Sigmoid colon (tissue), 6 donors: ENCODE measurements at regions not wholly inside any gene's neighbourhood (a gene's known extent, or its start where the extent isn't known, plus 50 kb on each side); places are given as distances from the start of the nearest gene placed in this dataset.

Experiments
- DNase-seq: peaks from one replicate; pipeline ENCODE4 v3.0.0-alpha.2; 2019
- H3K27ac ChIP-seq, 4 donors: fragments of 200-600 bp; sonication (generic); one replicate each; pipeline ENCODE4 v1.5.1; 2016 to 2019; ENCODE audit warnings: mild to moderate bottlenecking in 1 of 4
- H3K27me3 ChIP-seq, 3 donors: fragments of 200-600 bp; sonication (generic); one replicate each; pipeline ENCODE4 v1.5.1; 2019; ENCODE audit warnings: mild to moderate bottlenecking in 1 of 3
- H3K36me3 ChIP-seq, 4 donors: fragments of 200-600 bp; sonication (generic); one replicate each; pipeline ENCODE4 v1.5.1; 2016 to 2019
- H3K4me1 ChIP-seq, 4 donors: fragments of 200-600 bp; sonication (generic); one replicate each; pipeline ENCODE4 v1.5.1; 2017 to 2019
- H3K4me3 ChIP-seq, 4 donors: fragments of 200-600 bp; sonication (generic); one replicate each; pipeline ENCODE4 v1.5.1; 2017 to 2019; ENCODE audit warnings: mild to moderate bottlenecking in 2 of 4, moderate library complexity in 1 of 4
- H3K9me3 ChIP-seq, 4 donors: fragments of 200-600 bp in 3 of 4; sonication (generic) in 3 of 4; one replicate each; pipeline versions ENCODE4 v1.5.1 to v1.6.1; 2013 to 2019
- EP300 ChIP-seq, 4 donors: sonication (generic); formaldehyde crosslinking; IDR thresholded peaks; one replicate each; pipeline ENCODE4 v1.6.1; 2017; ENCODE audit warnings: antibody characterized with exemption in 4 of 4
- POLR2A ChIP-seq, 2 donors: fragments of 450-650 bp; IDR thresholded peaks; one replicate each; pipeline ENCODE4 v1.6.1; 2016; ENCODE audit warnings: antibody characterized with exemption in 2 of 2, mild to moderate bottlenecking in 2 of 2, moderate library complexity in 2 of 2
- POLR2AphosphoS5 ChIP-seq, 4 donors: sonication (generic); formaldehyde crosslinking; IDR thresholded peaks; one replicate each; pipeline ENCODE4 v1.6.1; 2017; ENCODE audit warnings: antibody characterized with exemption in 4 of 4
- WGBS, 2 donors: extraction: QIAGEN DNeasy Blood & Tissue Kit; methylation state at CpG; one replicate each; pipeline ENCODE4 v1.1.7; 2013; 5-methylcytosine and 5-hydroxymethylcytosine counted together
- intact Hi-C: fragments of 100-400 bp; cut with DNase I; formaldehyde crosslinking; loops from one replicate; pipeline ENCODE4 v1.15.1; 2023
- TF ChIP-seq, protein P1 (sequence below), 4 experiments: fragments of 450-650 bp in 3 of 4; fragments of 200-600 bp in 1 of 4; IDR thresholded peaks; one replicate each; pipeline ENCODE4 v1.5.1; 2016 to 2019; ENCODE audit warnings: antibody characterized with exemption in 4 of 4, mild to moderate bottlenecking in 3 of 4, moderate library complexity in 2 of 4
- donor health status: healthy with polysubstance abuse.
- donor health status: healthy.

DNA sequence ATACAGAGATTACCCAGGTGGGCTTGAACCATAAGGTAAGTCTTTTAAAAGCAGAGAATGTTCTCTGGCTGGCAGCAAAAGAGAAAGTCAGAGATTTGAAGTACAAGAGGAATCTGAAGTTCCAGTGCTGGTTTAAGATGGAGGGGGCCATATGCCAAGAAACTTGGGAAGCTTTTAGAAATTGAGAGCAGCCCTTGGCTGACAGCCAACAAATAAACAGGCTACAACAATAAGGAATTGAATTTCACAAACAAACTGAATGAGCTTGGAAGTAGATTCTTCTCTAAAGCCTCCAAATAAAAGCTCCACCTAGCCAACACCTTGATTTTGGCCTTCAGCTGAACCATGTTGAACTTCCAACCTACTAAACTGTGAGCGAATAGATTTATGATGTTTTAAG, 85.7 kb downstream of the TRIM42 start:
- Histone ChIP-seq H3K27me3 (no peaks in the 10 kb centered on the region), H3K27ac (no peak overlapping the region), H3K4me1 (no peaks in the 10 kb centered on the region), H3K36me3 (no peaks in the 10 kb centered on the region), H3K4me3 (no peak overlapping the region), H3K9me3 (no peaks in the 10 kb centered on the region)
- 68 to 82% methylated on average over 1 of the region's 1 CpG for WGBS, 2 donors
- DNase-seq, result no peak
- TF ChIP-seq POLR2AphosphoS5 (IDR thresholded peaks at IDR 0.05), result no peak
- TF ChIP-seq POLR2A (IDR thresholded peaks at IDR 0.05), result no peak
- TF ChIP-seq EP300 (IDR thresholded peaks at IDR 0.05), result no peak
- TF ChIP-seq, protein P1, sequence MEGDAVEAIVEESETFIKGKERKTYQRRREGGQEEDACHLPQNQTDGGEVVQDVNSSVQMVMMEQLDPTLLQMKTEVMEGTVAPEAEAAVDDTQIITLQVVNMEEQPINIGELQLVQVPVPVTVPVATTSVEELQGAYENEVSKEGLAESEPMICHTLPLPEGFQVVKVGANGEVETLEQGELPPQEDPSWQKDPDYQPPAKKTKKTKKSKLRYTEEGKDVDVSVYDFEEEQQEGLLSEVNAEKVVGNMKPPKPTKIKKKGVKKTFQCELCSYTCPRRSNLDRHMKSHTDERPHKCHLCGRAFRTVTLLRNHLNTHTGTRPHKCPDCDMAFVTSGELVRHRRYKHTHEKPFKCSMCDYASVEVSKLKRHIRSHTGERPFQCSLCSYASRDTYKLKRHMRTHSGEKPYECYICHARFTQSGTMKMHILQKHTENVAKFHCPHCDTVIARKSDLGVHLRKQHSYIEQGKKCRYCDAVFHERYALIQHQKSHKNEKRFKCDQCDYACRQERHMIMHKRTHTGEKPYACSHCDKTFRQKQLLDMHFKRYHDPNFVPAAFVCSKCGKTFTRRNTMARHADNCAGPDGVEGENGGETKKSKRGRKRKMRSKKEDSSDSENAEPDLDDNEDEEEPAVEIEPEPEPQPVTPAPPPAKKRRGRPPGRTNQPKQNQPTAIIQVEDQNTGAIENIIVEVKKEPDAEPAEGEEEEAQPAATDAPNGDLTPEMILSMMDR (IDR thresholded peaks at IDR 0.05), result no peak
- intact Hi-C loops, result no loop called here

GRCh38 chr3:140765246-140765645, 87.4 kb downstream of the TRIM42 start:
- TF ChIP-seq EP300 (IDR thresholded peaks at IDR 0.05) (no peak), POLR2AphosphoS5 (IDR thresholded peaks at IDR 0.05) (no peak), POLR2A (IDR thresholded peaks at IDR 0.05) (no peak)
- TF ChIP-seq, protein P1 (IDR thresholded peaks at IDR 0.05), result no peak
- Histone ChIP-seq H3K27me3 (no peaks in the 10 kb centered on the region), H3K4me3 (no peak overlapping the region), H3K9me3 (no peaks in the 10 kb centered on the region), H3K36me3 (no peaks in the 10 kb centered on the region), H3K4me1 (no peaks in the 10 kb centered on the region), H3K27ac (no peak overlapping the region)
- no peak for DNase-seq
- WGBS, 2 donors, result 75 to 93% methylated on average over 2 of the region's 2 CpGs
- intact Hi-C loops, result no loop called here

DNA sequence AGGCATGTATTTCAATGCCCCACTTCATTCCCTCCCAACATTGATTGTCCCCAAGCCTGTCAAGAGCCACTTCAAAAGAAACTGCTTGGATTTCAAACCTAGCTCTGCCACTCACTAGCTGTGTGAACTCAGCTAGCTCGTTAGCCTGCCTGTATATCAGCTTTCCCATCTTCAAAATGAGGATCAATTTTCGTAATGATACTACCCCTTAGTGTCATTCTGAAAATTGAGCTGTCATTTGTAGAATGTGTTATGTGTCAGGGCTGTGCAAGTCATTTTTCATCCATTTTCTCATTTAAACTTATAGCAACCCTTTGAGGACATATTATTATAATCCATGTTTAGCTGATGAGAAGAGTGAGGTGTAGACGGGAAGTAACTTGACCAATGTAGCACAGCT, 88.6 kb downstream of the TRIM42 start:
- H3K9me3 ChIP-seq, result no peaks in the 10 kb centered on the region
- intact Hi-C loops, result no loop called here
- H3K27me3 ChIP-seq, result no peaks in the 10 kb centered on the region
- no peaks in the 10 kb centered on the region for H3K36me3 ChIP-seq
- H3K4me3 ChIP-seq, result no peak overlapping the region
- H3K27ac ChIP-seq, result no peak overlapping the region
- 43 to 82% methylated on average over 3 of the region's 3 CpGs for WGBS, 2 donors
- TF ChIP-seq EP300 (IDR thresholded peaks at IDR 0.05), result no peak
- TF ChIP-seq, protein P1 (IDR thresholded peaks at IDR 0.05), result no peak
- no peak for TF ChIP-seq POLR2A (IDR thresholded peaks at IDR 0.05)
- TF ChIP-seq POLR2AphosphoS5 (IDR thresholded peaks at IDR 0.05), result no peak
- no peaks in the 10 kb centered on the region for H3K4me1 ChIP-seq
- no peak for DNase-seq

DNA sequence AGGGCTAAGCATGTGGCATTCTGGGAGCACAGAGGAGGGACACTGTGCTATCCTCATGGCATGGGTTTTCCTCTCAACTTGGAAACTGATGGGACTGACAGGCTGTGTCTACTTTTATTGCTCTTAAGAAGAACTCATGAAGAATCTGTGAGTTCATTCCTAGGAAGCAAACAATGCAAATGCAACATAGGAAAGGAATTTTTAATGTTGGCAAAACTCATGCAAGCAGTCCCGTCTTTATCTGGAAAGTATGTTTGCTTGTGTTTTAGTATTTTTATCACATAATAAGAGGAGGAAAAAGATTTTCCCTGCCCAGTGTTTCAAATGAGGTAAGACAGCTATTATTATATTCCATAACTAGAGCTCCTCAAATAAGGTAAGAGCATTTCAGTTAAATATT, 89.7 kb downstream of the TRIM42 start:
- TF ChIP-seq POLR2AphosphoS5 (IDR thresholded peaks at IDR 0.05), result no peak
- no peak for TF ChIP-seq POLR2A (IDR thresholded peaks at IDR 0.05)
- no peak for TF ChIP-seq EP300 (IDR thresholded peaks at IDR 0.05)
- TF ChIP-seq, protein P1 (IDR thresholded peaks at IDR 0.05), result no peak
- intact Hi-C loops, result no loop called here
- 26 to 70% methylated on average over 1 of the region's 1 CpG for WGBS, 2 donors

GRCh38 chr3:140768941-140769340, 91.1 kb downstream of the TRIM42 start:
- H3K9me3 ChIP-seq, result no peaks in the 10 kb centered on the region
- H3K4me1 ChIP-seq, result no peaks in the 10 kb centered on the region
- no peak for TF ChIP-seq POLR2AphosphoS5 (IDR thresholded peaks at IDR 0.05)
- TF ChIP-seq, protein P1 (IDR thresholded peaks at IDR 0.05), result no peak
- TF ChIP-seq EP300 (IDR thresholded peaks at IDR 0.05), result no peak
- no peak for TF ChIP-seq POLR2A (IDR thresholded peaks at IDR 0.05)
- H3K4me3 ChIP-seq, result no peak overlapping the region
- no peak for DNase-seq
- no peak overlapping the region for H3K27ac ChIP-seq
- intact Hi-C loops, result no loop called here
- WGBS, 2 donors, result 83 to 88% methylated on average over 2 of the region's 2 CpGs
- no peaks in the 10 kb centered on the region for H3K27me3 ChIP-seq
- no peaks in the 10 kb centered on the region for H3K36me3 ChIP-seq

More for the DNA sequence above, 89.7 kb downstream of the TRIM42 start:
- no peaks in the 10 kb centered on the region for H3K9me3 ChIP-seq
- no peaks in the 10 kb centered on the region for H3K4me1 ChIP-seq
- no peaks in the 10 kb centered on the region for H3K27me3 ChIP-seq
- no peak overlapping the region for H3K4me3 ChIP-seq
- no peaks in the 10 kb centered on the region for H3K36me3 ChIP-seq
- H3K27ac ChIP-seq, result no peak overlapping the region
- DNase-seq, result no peak
